Left ventricle myocardium inferior (tissue), 1 donor: ENCODE measurements at regions not wholly inside any gene's neighbourhood (a gene's known extent, or its start where the extent isn't known, plus 50 kb on each side); places are given as distances from the start of the nearest gene placed in this dataset.

Source experiments
- DNase-seq: peaks from one replicate; pipeline ENCODE4 v3.0.0-alpha.2; 2020
- H3K27ac ChIP-seq: fragments of 200-600 bp; replicated peaks from 2 replicates; pipeline ENCODE4 v1.8.0; 2021
- H3K27me3 ChIP-seq: fragments of 200-600 bp; 2 replicates; pipeline ENCODE4 v1.8.0; 2021; ENCODE audit warnings: low read depth
- H3K36me3 ChIP-seq: fragments of 200-600 bp; 2 replicates; pipeline ENCODE4 v1.8.0; 2021
- H3K4me1 ChIP-seq: fragments of 200-600 bp; 2 replicates; pipeline ENCODE4 v1.8.0; 2021
- H3K4me3 ChIP-seq: fragments of 200-600 bp; 2 replicates; pipeline ENCODE4 v1.8.0; 2021; ENCODE audit warnings: mild to moderate bottlenecking, moderate library complexity
- H3K9me3 ChIP-seq: fragments of 200-600 bp; replicated peaks from 2 replicates; pipeline ENCODE4 v1.8.0; 2021
- CTCF ChIP-seq: fragments of 200-600 bp; IDR thresholded peaks from 2 replicates; pipeline ENCODE4 v1.8.0; 2021; ENCODE audit warnings: antibody characterized with exemption, mild to moderate bottlenecking, borderline replicate concordance
- intact Hi-C: fragments of 100-400 bp; cut with micrococcal nuclease; formaldehyde crosslinking; loops from one replicate; pipeline ENCODE4 v1.11.0; 2022
- donor health status: DM: no; HTN: yes; CAD: no; lungs with severe emphysema.

DNA sequence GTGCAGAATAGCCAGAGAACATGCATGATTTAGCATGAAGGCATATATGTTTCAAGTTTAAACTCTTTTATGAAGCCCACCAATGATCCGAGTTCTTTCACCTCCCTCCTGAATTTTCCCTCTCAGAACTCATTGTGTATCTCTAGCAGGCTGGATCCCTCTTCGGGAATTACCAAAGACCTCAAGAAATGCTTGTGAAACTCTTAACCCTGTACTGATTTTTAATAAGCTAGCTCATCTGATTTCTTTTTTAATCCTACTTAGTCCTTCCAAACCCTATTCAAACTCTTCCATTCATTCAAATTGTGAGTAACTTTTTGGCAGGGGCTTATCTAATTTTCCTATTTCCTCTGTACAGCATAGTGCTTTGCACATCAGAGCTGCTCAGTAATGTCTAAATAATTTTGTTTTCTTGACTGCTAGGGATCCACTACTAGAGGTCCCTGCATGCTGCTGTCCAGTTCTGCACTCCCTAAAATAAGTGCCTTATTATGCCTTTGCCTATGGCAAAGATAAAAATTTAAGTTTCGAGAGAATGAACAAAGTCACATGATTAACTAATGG lies 723.8 kb downstream of the CDH11 start:
- no peaks in the 10 kb centered on the region for H3K27me3 ChIP-seq
- intact Hi-C loops, result no loop called here
- peaks cover 6% of the 10 kb centered on the region for H3K4me1 ChIP-seq
- DNase-seq, result no peak
- H3K27ac ChIP-seq, result no peak overlapping the region
- no peak overlapping the region for H3K4me3 ChIP-seq
- TF ChIP-seq CTCF, result no peak
- H3K9me3 ChIP-seq, result no peaks in the 10 kb centered on the region
- H3K36me3 ChIP-seq, result no peaks in the 10 kb centered on the region

DNA sequence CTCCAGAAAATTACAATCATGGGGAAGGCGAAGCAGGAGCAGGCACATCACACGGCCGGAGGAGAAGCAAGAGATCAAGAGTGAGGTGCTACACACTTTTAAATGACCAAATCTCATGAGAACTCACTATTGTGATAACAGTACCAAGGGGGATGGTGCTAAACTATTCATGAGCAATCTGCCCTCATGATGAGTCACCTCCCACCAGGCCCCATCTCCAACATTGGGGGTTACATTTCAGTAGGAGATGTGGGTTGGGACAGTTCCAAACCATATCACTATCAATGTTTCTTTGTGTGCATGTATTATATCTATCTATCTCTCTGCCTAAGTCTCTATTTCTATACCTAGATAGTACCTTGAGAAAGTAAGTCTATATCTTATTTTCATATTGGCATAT lies 724.8 kb downstream of the CDH11 start:
- Histone ChIP-seq H3K9me3 (no peaks in the 10 kb centered on the region), H3K4me1 (peaks cover 6% of the 10 kb centered on the region), H3K36me3 (no peaks in the 10 kb centered on the region), H3K27me3 (no peaks in the 10 kb centered on the region), H3K27ac (no peak overlapping the region), H3K4me3 (no peak overlapping the region)
- TF ChIP-seq CTCF, result no peak
- DNase-seq, result no peak
- intact Hi-C loops, result no loop called here

GRCh38 chr16:64394061-64394460 lies 727.8 kb downstream of the CDH11 start:
- TF ChIP-seq CTCF, result no peak
- Histone ChIP-seq H3K27ac (no peak overlapping the region), H3K4me1 (peaks cover 6% of the 10 kb centered on the region), H3K27me3 (no peaks in the 10 kb centered on the region), H3K36me3 (no peaks in the 10 kb centered on the region), H3K9me3 (no peaks in the 10 kb centered on the region), H3K4me3 (no peak overlapping the region)
- DNase-seq, result no peak
- intact Hi-C loops, result no loop called here

GRCh38 chr16:64392456-64392855 lies 729.4 kb downstream of the CDH11 start:
- no peaks in the 10 kb centered on the region for H3K9me3 ChIP-seq
- H3K4me1 ChIP-seq, result peaks cover 1% of the 10 kb centered on the region
- H3K27me3 ChIP-seq, result no peaks in the 10 kb centered on the region
- no peaks in the 10 kb centered on the region for H3K36me3 ChIP-seq
- intact Hi-C loops, result no loop called here
- H3K27ac ChIP-seq, result no peak overlapping the region
- no peak for DNase-seq
- TF ChIP-seq CTCF, result no peak
- H3K4me3 ChIP-seq, result no peak overlapping the region

DNA sequence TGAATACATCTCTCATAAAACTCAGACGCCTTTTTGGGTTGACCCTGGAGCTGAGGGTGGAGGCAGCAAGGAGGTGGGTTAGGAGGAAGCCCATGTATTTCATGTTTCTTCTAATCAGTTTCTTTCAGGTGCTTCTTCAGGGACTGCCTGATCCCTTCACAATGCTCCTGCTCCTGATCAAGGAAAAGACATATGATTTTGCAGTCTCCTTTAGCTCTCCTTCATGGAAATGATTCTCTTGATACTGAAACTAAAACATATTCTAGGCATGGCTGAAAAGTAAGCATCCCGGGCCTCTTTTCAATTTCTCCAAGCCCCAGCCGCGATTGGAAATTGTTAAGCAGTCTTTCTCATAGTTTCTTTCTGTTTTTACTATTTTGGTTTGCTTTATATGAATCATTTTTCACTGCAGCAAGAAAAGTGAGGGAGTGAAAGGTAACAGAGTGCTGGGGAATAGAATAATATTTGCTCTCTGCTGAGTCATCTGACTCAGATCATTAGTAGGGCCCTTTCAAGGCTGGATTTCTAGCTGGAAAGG lies 730.7 kb downstream of the CDH11 start:
- no peak for DNase-seq
- Histone ChIP-seq H3K4me3 (no peak overlapping the region), H3K9me3 (no peaks in the 10 kb centered on the region), H3K36me3 (no peaks in the 10 kb centered on the region), H3K27ac (peak overlapping the region; percentile 47), H3K4me1 (no peaks in the 10 kb centered on the region), H3K27me3 (no peaks in the 10 kb centered on the region)
- intact Hi-C loops, result no loop called here
- TF ChIP-seq CTCF, result no peak
